ENCODE measurements at regions not wholly inside any gene's neighbourhood (a gene's known extent, or its start where the extent isn't known, plus 50 kb on each side); places are given as distances from the start of the nearest gene placed in this dataset.
A peak's percentile ranks its signal among the peaks of the same experiment; 100 is the strongest.

DNA sequence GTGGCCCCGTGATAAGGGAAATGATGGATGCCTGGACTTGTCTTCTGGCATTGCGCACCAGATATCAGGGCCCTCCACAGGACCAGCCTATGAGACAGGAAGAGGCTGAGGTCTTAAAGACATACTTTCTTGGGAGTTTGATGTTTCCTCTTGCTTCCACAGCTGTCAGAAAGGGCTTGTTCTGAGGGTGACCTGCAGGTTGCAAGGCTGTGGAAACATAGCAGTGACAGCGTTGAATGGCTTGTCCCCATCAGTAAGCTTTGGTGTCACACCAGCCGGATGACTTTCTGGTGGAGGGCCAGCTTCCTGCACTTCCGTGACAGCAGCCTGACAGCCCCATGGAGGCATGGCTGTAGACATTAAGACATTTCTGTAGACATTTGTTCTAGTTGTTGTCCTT, 143.2 kb downstream of the C9orf152 start:
- no peak overlapping the region for H4K91ac ChIP-seq (ENCODE audit: low read length)
- H3K9ac ChIP-seq (ENCODE audit: low read length) = no peak overlapping the region
- no peak overlapping the region for H3K27ac ChIP-seq (ENCODE audit: low read length, poor library complexity, severe bottlenecking)
- no peak for DNase-seq
- H3K79me1 ChIP-seq (replicated peaks; ENCODE audit: low read length, poor library complexity, severe bottlenecking) = peaks cover 2% of the 10 kb centered on the region
- peaks cover 19 to 40% of the 10 kb centered on the region in 2 experiments for H3K36me3 ChIP-seq (ENCODE audit: control insufficient read depth in 1 of 2, insufficient read depth in 2 of 2, low read depth in 1 of 2, low read length in 2 of 2)
- H2BK12ac ChIP-seq (ENCODE audit: low read length in 2 of 2) = no peak overlapping the region
- H2BK120ac ChIP-seq (ENCODE audit: low read depth, low read length) = no peak overlapping the region
- peak overlapping the region in 1 of 2 experiments; percentile 51 for H3K4ac ChIP-seq (ENCODE audit: low read depth in 1 of 2, low read length in 2 of 2)
- no peak overlapping the region for H2AFZ ChIP-seq (ENCODE audit: low read depth, low read length)
- no peaks in the 10 kb centered on the region for H3K9me3 ChIP-seq (ENCODE audit: control insufficient read depth, low read length)
- no peak overlapping the region for H3K14ac ChIP-seq (ENCODE audit: low read length in 2 of 2)
- H3K18ac ChIP-seq (ENCODE audit: low read depth in 1 of 2, low read length in 2 of 2) = no peak overlapping the region
- H3K4me1 ChIP-seq (ENCODE audit: control insufficient read depth, insufficient read depth, low read depth, low read length) = peaks cover 5% of the 10 kb centered on the region
- no peak overlapping the region for H4K8ac ChIP-seq (ENCODE audit: low read length)
- WGBS = over 99% methylated on average over 4 of the region's 5 CpGs
- H2AK5ac ChIP-seq (ENCODE audit: low read length, severe bottlenecking) = no peak overlapping the region
- no peak overlapping the region for H3K4me2 ChIP-seq (ENCODE audit: low read length, poor library complexity, severe bottlenecking)
- H2BK15ac ChIP-seq (ENCODE audit: low read depth, poor library complexity, severe bottlenecking) = no peak overlapping the region
- no peak overlapping the region for H3K4me3 ChIP-seq (ENCODE audit: insufficient read depth in 1 of 2, low read depth in 1 of 2, low read length in 2 of 2)
- no peak overlapping the region for H2BK5ac ChIP-seq (ENCODE audit: low read depth, low read length, poor library complexity, severe bottlenecking)
- H3K23ac ChIP-seq (ENCODE audit: low read length in 2 of 2) = no peak overlapping the region
- no peaks in the 10 kb centered on the region for H3K27me3 ChIP-seq (ENCODE audit: control insufficient read depth in 1 of 2, insufficient read depth in 1 of 2, low read length in 2 of 2)

DNA sequence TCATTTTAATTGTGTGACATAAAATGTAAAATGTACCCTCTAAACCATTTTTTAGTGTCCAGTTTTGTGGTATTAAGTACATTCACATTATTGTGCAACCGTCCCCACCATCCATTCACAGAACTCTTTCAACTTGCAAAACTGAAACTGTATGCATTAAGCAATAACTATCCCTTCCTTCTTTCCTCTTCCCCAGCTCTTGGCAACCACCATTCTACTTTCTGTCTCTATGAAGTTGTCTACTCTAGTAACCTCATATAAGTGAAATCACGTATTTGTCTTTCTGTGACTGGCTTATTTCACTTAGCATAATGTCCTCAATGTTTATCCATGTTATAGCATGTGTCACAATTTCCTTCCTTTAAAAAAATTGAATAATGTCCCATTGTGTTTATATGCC, 142.4 kb downstream of the C9orf152 start:
- Histone ChIP-seq H3K23ac (ENCODE audit: low read length in 2 of 2) (no peak overlapping the region), H3K18ac (ENCODE audit: low read depth in 1 of 2, low read length in 2 of 2) (no peak overlapping the region), H2AK5ac (ENCODE audit: low read length, severe bottlenecking) (no peak overlapping the region), H3K36me3 (ENCODE audit: control insufficient read depth in 1 of 2, insufficient read depth in 2 of 2, low read depth in 1 of 2, low read length in 2 of 2) (peaks cover 17 to 42% of the 10 kb centered on the region in 2 experiments), H3K9me3 (ENCODE audit: control insufficient read depth, low read length) (no peaks in the 10 kb centered on the region), H3K79me1 (replicated peaks; ENCODE audit: low read length, poor library complexity, severe bottlenecking) (peaks cover 2% of the 10 kb centered on the region), H3K27ac (ENCODE audit: low read length, poor library complexity, severe bottlenecking) (no peak overlapping the region), H3K4me2 (ENCODE audit: low read length, poor library complexity, severe bottlenecking) (no peak overlapping the region), H3K14ac (ENCODE audit: low read length in 2 of 2) (no peak overlapping the region), H3K4ac (ENCODE audit: low read depth in 1 of 2, low read length in 2 of 2) (no peak overlapping the region), H4K8ac (ENCODE audit: low read length) (no peak overlapping the region), H3K4me3 (ENCODE audit: insufficient read depth in 1 of 2, low read depth in 1 of 2, low read length in 2 of 2) (no peak overlapping the region), H4K91ac (ENCODE audit: low read length) (no peak overlapping the region), H3K9ac (ENCODE audit: low read length) (no peak overlapping the region), H2BK12ac (ENCODE audit: low read length in 2 of 2) (no peak overlapping the region), H2BK15ac (ENCODE audit: low read depth, poor library complexity, severe bottlenecking) (no peak overlapping the region), H3K4me1 (ENCODE audit: control insufficient read depth, insufficient read depth, low read depth, low read length) (peaks cover 6% of the 10 kb centered on the region), H2AFZ (ENCODE audit: low read depth, low read length) (no peak overlapping the region), H2BK120ac (ENCODE audit: low read depth, low read length) (no peak overlapping the region), H3K27me3 (ENCODE audit: control insufficient read depth in 1 of 2, insufficient read depth in 1 of 2, low read length in 2 of 2) (no peaks in the 10 kb centered on the region), H2BK5ac (ENCODE audit: low read depth, low read length, poor library complexity, severe bottlenecking) (no peak overlapping the region)
- DNase-seq = peak; percentile 90
- WGBS = 100% methylated on average over 2 of the region's 2 CpGs

GRCh38 chr9:110066929-110067716, 140.8 kb downstream of the C9orf152 start:
- H2BK120ac ChIP-seq (ENCODE audit: low read depth, low read length) = no peak overlapping the region
- no peak overlapping the region for H3K27ac ChIP-seq (ENCODE audit: low read length, poor library complexity, severe bottlenecking)
- H3K18ac ChIP-seq (ENCODE audit: low read depth in 1 of 2, low read length in 2 of 2) = peak overlapping the region in 1 of 2 experiments; percentile 65
- WGBS = 71% methylated on average over 5 of the region's 6 CpGs
- peaks cover 6% of the 10 kb centered on the region for H3K4me1 ChIP-seq (ENCODE audit: control insufficient read depth, insufficient read depth, low read depth, low read length)
- H3K36me3 ChIP-seq (ENCODE audit: control insufficient read depth in 1 of 2, insufficient read depth in 2 of 2, low read depth in 1 of 2, low read length in 2 of 2) = peaks cover 17 to 39% of the 10 kb centered on the region in 2 experiments
- no peak overlapping the region for H3K14ac ChIP-seq (ENCODE audit: low read length in 2 of 2)
- H2BK15ac ChIP-seq (ENCODE audit: low read depth, poor library complexity, severe bottlenecking) = no peak overlapping the region
- H2BK12ac ChIP-seq (ENCODE audit: low read length in 2 of 2) = no peak overlapping the region
- H2BK5ac ChIP-seq (ENCODE audit: low read depth, low read length, poor library complexity, severe bottlenecking) = no peak overlapping the region
- H3K4me2 ChIP-seq (ENCODE audit: low read length, poor library complexity, severe bottlenecking) = no peak overlapping the region
- peak overlapping the region in 1 of 2 experiments; percentile 46 for H3K4me3 ChIP-seq (ENCODE audit: insufficient read depth in 1 of 2, low read depth in 1 of 2, low read length in 2 of 2)
- H3K23ac ChIP-seq (ENCODE audit: low read length in 2 of 2) = no peak overlapping the region
- no peaks in the 10 kb centered on the region for H3K9me3 ChIP-seq (ENCODE audit: control insufficient read depth, low read length)
- H3K79me1 ChIP-seq (replicated peaks; ENCODE audit: low read length, poor library complexity, severe bottlenecking) = peaks cover 2% of the 10 kb centered on the region
- H3K9ac ChIP-seq (ENCODE audit: low read length) = peak overlapping the region; percentile 58
- no peak overlapping the region for H4K91ac ChIP-seq (ENCODE audit: low read length)
- H2AK5ac ChIP-seq (ENCODE audit: low read length, severe bottlenecking) = no peak overlapping the region
- H3K4ac ChIP-seq (ENCODE audit: low read depth in 1 of 2, low read length in 2 of 2) = no peak overlapping the region
- no peak overlapping the region for H4K8ac ChIP-seq (ENCODE audit: low read length)
- no peak for DNase-seq
- no peak overlapping the region for H2AFZ ChIP-seq (ENCODE audit: low read depth, low read length)
- H3K27me3 ChIP-seq (ENCODE audit: control insufficient read depth in 1 of 2, insufficient read depth in 1 of 2, low read length in 2 of 2) = no peaks in the 10 kb centered on the region

DNA sequence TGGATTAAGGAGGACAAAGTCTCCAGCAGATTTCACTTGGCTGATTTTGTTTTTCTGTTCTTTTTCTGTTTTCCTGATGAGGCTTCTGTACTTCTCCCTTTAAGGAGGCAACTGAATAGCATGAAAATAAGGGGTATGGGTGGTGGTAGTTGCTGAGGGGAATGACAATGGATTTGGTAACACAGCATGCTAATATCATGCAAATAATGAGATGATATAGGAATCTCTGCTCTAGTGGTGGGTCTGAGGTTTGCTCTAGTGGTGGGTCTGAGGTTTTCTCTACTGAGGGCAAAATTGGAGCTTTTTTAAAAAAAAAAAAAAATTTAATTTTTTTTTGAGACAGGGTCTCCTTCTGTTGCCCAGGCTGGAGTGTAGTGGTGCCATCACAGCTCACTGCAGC, 139.7 kb downstream of the C9orf152 start:
- no peak overlapping the region for H2BK120ac ChIP-seq (ENCODE audit: low read depth, low read length)
- peaks cover 17 to 35% of the 10 kb centered on the region in 2 experiments for H3K36me3 ChIP-seq (ENCODE audit: control insufficient read depth in 1 of 2, insufficient read depth in 2 of 2, low read depth in 1 of 2, low read length in 2 of 2)
- H3K4me2 ChIP-seq (ENCODE audit: low read length, poor library complexity, severe bottlenecking) = no peak overlapping the region
- peaks cover 2% of the 10 kb centered on the region for H3K79me1 ChIP-seq (replicated peaks; ENCODE audit: low read length, poor library complexity, severe bottlenecking)
- H3K4ac ChIP-seq (ENCODE audit: low read depth in 1 of 2, low read length in 2 of 2) = no peak overlapping the region
- no peak overlapping the region for H3K27ac ChIP-seq (ENCODE audit: low read length, poor library complexity, severe bottlenecking)
- H3K23ac ChIP-seq (ENCODE audit: low read length in 2 of 2) = no peak overlapping the region
- no peak overlapping the region for H2BK12ac ChIP-seq (ENCODE audit: low read length in 2 of 2)
- DNase-seq = no peak
- H4K91ac ChIP-seq (ENCODE audit: low read length) = no peak overlapping the region
- no peak overlapping the region for H2BK5ac ChIP-seq (ENCODE audit: low read depth, low read length, poor library complexity, severe bottlenecking)
- H2BK15ac ChIP-seq (ENCODE audit: low read depth, poor library complexity, severe bottlenecking) = no peak overlapping the region
- H3K14ac ChIP-seq (ENCODE audit: low read length in 2 of 2) = no peak overlapping the region
- no peak overlapping the region for H4K8ac ChIP-seq (ENCODE audit: low read length)
- peaks cover 9% of the 10 kb centered on the region for H3K4me1 ChIP-seq (ENCODE audit: control insufficient read depth, insufficient read depth, low read depth, low read length)
- no peaks in the 10 kb centered on the region for H3K27me3 ChIP-seq (ENCODE audit: control insufficient read depth in 1 of 2, insufficient read depth in 1 of 2, low read length in 2 of 2)
- H2AFZ ChIP-seq (ENCODE audit: low read depth, low read length) = no peak overlapping the region
- peak overlapping the region; percentile 58 for H3K9ac ChIP-seq (ENCODE audit: low read length)
- H3K18ac ChIP-seq (ENCODE audit: low read depth in 1 of 2, low read length in 2 of 2) = peak overlapping the region in 1 of 2 experiments; percentile 47
- H3K4me3 ChIP-seq (ENCODE audit: insufficient read depth in 1 of 2, low read depth in 1 of 2, low read length in 2 of 2) = no peak overlapping the region
- H2AK5ac ChIP-seq (ENCODE audit: low read length, severe bottlenecking) = no peak overlapping the region
- H3K9me3 ChIP-seq (ENCODE audit: control insufficient read depth, low read length) = no peaks in the 10 kb centered on the region
